Right lobe of liver (tissue), 4 donors: ENCODE measurements at regions not wholly inside any gene's neighbourhood (a gene's known extent, or its start where the extent isn't known, plus 50 kb on each side); places are given as distances from the start of the nearest gene placed in this dataset.

Source experiments
- CTCF ChIP-seq, 4 donors: fragments of 200-600 bp in 3 of 4; fragments of 450-650 bp in 1 of 4; IDR thresholded peaks; one replicate each; pipeline versions ENCODE4 v1.5.1 to v1.8.0; 2016 to 2022; ENCODE audit warnings: antibody characterized with exemption in 4 of 4, mild to moderate bottlenecking in 2 of 4
- POLR2A ChIP-seq: fragments of 450-650 bp; IDR thresholded peaks from one replicate; pipeline ENCODE4 v1.6.1; 2017; ENCODE audit warnings: antibody characterized with exemption, mild to moderate bottlenecking
- donor health status: DM: no; HTN: no; CAD: no.
- donor health status: DM: no; HTN: no; CAD: no.
- donor health status: DM: no; HTN: yes; CAD: no.

DNA sequence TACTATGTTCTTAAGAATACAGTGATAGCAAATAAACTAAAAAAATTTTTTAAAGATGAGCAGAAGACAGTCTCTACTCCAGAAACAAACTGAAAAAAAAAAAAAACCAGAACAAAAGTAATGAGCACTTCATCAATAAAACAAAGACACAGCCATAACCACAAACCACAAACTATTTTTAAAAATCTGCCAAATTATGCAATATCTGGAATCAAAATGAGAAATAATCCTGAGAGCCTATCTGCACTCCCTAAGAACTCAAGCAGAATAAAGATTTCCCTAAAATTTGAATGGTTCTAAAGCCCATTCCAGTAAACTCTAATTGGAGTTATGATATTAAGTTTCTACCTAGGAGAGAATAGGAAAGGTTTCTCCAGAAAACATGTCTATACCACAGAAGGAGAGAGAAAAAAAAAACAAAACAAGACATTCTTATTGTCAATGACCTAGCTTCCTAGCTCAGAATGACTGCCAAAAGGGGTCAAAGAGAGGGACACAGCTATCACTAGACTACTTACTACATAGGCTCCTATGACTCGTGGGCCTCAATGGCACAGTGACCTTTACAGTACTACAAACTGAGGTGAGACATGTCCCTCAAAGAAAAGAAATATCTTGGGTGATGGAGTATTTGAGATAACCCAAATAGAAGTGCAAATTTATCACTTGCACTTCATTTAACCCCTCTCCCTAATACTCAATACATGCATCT, 262.8 kb downstream of the ZEB2 start:
- no peak for TF ChIP-seq CTCF (IDR thresholded peaks at IDR 0.05)
- no peak for TF ChIP-seq POLR2A
